GM13977 (cell line): ENCODE measurements at regions not wholly inside any gene's neighbourhood (a gene's known extent, or its start where the extent isn't known, plus 50 kb on each side); places are given as distances from the start of the nearest gene placed in this dataset.

Experiments
- DNase-seq: peaks from one replicate; pipeline ENCODE4 v3.0.0; 2012; ENCODE audit warnings: low spot score
- in situ Hi-C: fragments of 300-500 bp; cut with MboI; formaldehyde crosslinking; loops from one replicate; pipeline ENCODE4 v1.12.0; 2022; ENCODE audit warnings: low sequenced_read_pairs, low pct_unique_long_range_greater_than_20kb, mixed read lengths, inconsistent platforms; ENCODE audit not compliant: unreplicated experiment
- TF ChIP-seq, protein P1 (sequence below): IDR thresholded peaks from 2 replicates; pipeline ENCODE4 v1.5.1; 2012; ENCODE audit warnings: mild to moderate bottlenecking, control low read depth; ENCODE audit not compliant: insufficient read depth; ENCODE audit errors: extremely low read depth, missing control alignments

DNA sequence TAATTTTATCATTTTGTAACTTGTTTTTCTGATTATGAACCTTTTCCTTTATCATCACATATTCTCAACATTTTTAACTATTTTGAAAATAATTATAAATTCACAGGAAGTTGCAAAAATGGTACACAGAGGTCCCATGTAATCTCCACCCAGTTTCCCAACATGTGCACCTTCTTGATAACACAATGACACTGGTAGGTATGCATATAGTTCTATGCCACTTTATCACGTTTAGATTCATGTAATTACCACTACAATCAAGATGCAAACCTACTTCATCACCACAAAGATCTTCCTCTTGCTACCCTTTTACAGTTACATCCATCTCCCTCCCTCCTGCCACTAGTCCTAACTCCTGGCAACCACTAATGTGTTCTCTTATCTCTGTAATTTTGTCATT, 413.9 kb downstream of the SHQ1 start:
- in situ Hi-C loops, result loop anchor here (25.0 kb wide), 1 partner anchor 347 kb away; no protein-coding TSS in a partner anchor
- no peak for DNase-seq
- TF ChIP-seq, protein P1, sequence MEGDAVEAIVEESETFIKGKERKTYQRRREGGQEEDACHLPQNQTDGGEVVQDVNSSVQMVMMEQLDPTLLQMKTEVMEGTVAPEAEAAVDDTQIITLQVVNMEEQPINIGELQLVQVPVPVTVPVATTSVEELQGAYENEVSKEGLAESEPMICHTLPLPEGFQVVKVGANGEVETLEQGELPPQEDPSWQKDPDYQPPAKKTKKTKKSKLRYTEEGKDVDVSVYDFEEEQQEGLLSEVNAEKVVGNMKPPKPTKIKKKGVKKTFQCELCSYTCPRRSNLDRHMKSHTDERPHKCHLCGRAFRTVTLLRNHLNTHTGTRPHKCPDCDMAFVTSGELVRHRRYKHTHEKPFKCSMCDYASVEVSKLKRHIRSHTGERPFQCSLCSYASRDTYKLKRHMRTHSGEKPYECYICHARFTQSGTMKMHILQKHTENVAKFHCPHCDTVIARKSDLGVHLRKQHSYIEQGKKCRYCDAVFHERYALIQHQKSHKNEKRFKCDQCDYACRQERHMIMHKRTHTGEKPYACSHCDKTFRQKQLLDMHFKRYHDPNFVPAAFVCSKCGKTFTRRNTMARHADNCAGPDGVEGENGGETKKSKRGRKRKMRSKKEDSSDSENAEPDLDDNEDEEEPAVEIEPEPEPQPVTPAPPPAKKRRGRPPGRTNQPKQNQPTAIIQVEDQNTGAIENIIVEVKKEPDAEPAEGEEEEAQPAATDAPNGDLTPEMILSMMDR, result no peak

DNA sequence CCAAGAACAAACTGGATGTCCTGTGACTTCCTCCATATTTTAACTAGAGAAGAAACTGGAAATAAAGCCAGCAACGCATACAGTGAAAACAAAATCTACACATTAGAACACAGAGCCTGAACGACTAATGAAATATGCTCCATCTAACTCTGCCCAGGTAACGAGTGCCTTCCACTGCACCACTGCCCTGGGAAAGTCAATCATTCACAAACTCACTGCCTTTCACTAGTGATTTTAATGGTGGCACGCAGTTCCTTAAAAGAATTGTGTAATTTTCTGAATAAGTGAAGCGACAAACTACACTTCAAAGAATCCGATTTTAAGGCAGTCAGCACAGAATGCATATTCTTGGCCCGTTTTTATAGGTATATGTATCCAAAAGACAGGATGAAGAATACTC, 416.0 kb downstream of the SHQ1 start:
- in situ Hi-C loops, result loop anchor here (25.0 kb wide), 1 partner anchor 345 kb away; no protein-coding TSS in a partner anchor
- TF ChIP-seq, protein P1, result no peak
- no peak for DNase-seq

DNA sequence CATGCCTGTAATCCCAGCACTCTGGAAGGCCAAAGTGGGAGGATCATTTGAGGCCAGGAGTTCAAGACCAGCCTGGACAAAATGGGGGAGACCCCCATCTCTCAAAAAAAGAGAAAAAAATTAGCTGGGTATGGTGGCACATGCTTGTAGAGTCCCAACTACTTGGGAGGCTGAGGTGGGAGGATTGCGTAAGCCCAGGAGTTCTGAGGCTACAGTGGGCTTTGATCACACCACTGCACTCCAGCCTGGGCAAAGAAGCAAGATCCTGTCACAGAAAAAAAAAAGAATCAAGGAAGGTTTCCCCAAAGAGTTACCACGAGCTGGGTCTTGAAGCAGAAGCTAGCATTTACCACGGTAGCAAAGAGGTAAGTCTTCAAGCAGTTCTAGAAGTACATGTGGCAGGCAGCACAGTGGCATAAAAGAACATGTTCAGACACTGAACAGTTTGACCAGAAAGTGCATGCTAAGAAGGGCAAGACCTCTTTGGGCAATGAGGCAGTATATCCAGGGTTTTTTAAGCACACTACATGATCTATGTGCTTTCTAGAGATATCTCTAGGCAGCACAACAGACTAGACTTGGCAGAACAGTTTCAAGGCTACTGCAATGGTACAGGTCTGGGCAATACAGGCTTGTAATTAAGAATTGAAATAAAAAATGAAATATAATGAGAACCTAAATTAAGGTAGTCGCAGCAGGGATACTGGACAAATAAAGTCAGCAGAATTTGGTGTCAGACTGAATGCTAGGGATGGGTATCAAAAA, 418.5 kb downstream of the SHQ1 start:
- TF ChIP-seq, protein P1, result no peak
- DNase-seq, result no peak
- in situ Hi-C loops, result loop anchor here (25.0 kb wide), 1 partner anchor 342 kb away; no protein-coding TSS in a partner anchor

DNA sequence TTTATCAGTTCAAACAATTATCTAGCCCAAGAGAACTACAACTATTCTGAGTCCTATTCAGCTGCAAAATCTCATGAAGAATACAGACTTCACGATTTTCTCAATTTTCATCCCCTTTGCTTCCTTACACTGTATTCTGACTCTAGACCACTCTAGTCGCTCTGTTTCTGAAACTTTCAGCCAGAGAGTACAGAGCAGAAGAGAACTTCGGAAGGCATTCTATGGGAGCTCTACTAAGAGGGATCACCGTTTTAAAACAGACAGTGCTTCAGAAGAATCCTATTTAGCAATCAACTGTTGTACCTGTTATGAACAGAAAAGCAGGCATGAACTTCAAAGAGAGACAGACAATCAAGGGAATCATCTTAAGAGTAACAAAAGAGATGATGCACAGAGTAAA, 419.4 kb downstream of the SHQ1 start:
- DNase-seq, result no peak
- in situ Hi-C loops, result loop anchor here (25.0 kb wide), 1 partner anchor 342 kb away; no protein-coding TSS in a partner anchor
- TF ChIP-seq, protein P1, result no peak

DNA sequence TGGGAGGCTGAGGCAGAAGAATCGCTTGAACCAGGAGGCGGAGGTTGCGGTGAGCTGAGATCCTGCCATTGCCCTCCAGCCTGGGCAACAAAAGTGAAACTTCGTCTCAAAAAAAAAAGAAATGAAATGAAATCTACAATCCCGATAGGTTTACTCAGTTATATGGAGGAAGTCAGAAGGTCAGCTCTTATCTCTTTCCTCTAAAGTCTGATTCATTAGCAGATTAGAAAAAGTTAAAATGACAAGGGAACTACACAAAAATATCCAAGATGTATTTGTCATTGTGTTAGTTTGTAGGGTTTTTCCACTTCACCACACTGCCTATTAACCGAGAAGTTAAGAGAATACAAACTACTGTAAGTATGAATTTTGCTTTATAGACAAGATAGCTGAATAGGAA, 420.6 kb downstream of the SHQ1 start:
- TF ChIP-seq, protein P1, result no peak
- DNase-seq, result no peak
- in situ Hi-C loops, result loop anchor here (25.0 kb wide), 1 partner anchor 340 kb away; no protein-coding TSS in a partner anchor

DNA sequence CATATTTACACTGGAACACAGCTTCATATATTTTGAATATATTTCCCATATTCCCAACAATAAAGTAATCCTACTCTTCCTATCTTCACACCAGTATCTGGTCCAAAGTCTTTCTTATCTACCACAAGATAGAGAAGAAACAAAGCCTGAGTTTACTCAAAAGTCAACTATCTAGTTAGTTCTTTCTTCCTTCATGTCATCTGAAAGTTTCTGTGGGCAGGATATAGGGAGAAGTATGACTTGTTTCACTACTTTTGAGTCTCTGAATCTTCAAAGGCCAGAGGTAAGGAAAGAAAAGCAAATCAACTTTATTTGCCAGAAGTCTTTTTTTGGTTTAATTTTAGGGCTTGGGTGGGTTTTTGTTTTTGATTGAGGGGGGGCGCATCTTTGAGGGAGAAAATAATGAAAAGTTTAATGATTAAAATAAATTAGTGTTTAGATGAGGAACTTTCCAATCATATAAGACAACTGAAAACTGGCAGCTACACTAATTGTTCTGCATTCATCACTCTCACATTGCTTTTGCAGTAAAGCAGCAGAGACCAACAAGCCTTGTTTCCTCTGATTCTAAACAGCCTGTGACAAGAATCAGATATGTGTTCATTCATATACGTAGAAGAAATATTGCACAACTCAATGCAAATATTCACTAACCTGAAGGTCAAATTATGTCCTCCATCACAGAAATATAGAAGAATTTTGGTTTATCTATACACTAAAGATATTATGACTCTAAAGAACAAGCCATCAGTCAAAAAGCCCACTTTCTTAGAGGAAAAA, 421.4 kb downstream of the SHQ1 start:
- DNase-seq, result no peak
- in situ Hi-C loops, result loop anchor here (25.0 kb wide), 1 partner anchor 340 kb away; no protein-coding TSS in a partner anchor
- TF ChIP-seq, protein P1, result no peak
